ENCODE measurements at regions not wholly inside any gene's neighbourhood (a gene's known extent, or its start where the extent isn't known, plus 50 kb on each side); places are given as distances from the start of the nearest gene placed in this dataset.

GRCh38 chr7:41114691-41115090, 588.2 kb downstream of the INHBA start:
- H3K27me3 ChIP-seq (ENCODE audit: insufficient read depth, low read length): no peaks in the 10 kb centered on the region; the same call in 1 of the 2 replicates
- H3K9ac ChIP-seq (ENCODE audit: low read depth, low read length): no peak overlapping the region
- H3K4me1 ChIP-seq (ENCODE audit: insufficient read depth, low read length): peaks cover 7% of the 10 kb centered on the region; the same call in 1 of the 2 replicates
- H3K27ac ChIP-seq (ENCODE audit: low read length): no peak overlapping the region
- no peak overlapping the region for H3K4me3 ChIP-seq (ENCODE audit: low read length)
- H3K9me3 ChIP-seq (ENCODE audit: insufficient read depth, low read depth, low read length): no peaks in the 10 kb centered on the region
- no peaks in the 10 kb centered on the region for H3K36me3 ChIP-seq (ENCODE audit: insufficient read depth, low read depth, low read length)

DNA sequence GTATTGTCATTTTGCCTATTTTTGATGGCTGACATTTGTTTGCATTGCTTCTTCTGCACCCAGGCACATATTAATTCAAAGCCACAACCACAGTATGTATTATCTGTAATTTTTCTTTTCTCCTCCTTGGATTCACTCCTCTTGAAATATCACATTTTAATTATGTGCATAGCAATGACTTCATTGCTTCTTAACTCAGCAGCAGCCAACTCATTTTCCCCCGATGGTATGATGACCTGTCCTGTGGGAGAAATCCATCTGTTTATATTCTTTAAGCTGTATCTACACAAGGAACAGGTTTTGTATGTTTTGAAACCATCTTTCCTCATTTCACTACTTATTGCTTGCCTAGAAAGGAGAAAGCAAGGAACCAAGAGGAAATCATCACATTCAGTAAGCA, 588.8 kb downstream of the INHBA start:
- H3K4me3 ChIP-seq (ENCODE audit: low read length): no peak overlapping the region
- H3K36me3 ChIP-seq (ENCODE audit: insufficient read depth, low read depth, low read length): no peaks in the 10 kb centered on the region
- peaks cover 7% of the 10 kb centered on the region; the same call in 1 of the 2 replicates for H3K4me1 ChIP-seq (ENCODE audit: insufficient read depth, low read length)
- H3K9ac ChIP-seq (ENCODE audit: low read depth, low read length): no peak overlapping the region
- no peak overlapping the region for H3K27ac ChIP-seq (ENCODE audit: low read length)
- no peaks in the 10 kb centered on the region; the same call in 1 of the 2 replicates for H3K27me3 ChIP-seq (ENCODE audit: insufficient read depth, low read length)
- H3K9me3 ChIP-seq (ENCODE audit: insufficient read depth, low read depth, low read length): no peaks in the 10 kb centered on the region

DNA sequence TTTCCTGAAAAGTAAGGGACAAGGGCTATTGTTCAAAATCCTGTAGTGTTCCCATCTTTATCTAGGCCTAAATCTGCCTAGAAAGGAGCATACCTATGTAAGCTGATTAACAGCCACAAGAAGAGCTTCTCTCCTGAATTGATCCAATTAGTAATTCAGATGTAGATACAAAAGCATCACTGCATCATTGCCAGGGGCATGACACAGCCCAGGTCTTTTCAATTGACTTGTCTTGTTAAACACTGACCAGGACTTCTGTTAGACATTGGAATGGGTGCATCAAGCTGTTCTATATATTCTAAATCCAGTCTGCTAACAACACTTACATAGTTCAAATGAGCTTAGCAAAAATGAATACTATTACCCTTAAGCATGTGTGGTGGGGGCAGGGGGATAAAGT, 589.2 kb downstream of the INHBA start:
- Histone ChIP-seq H3K4me3 (ENCODE audit: low read length) (no peak overlapping the region), H3K27ac (ENCODE audit: low read length) (no peak overlapping the region), H3K27me3 (ENCODE audit: insufficient read depth, low read length) (no peaks in the 10 kb centered on the region; the same call in 1 of the 2 replicates), H3K9ac (ENCODE audit: low read depth, low read length) (no peak overlapping the region), H3K9me3 (ENCODE audit: insufficient read depth, low read depth, low read length) (no peaks in the 10 kb centered on the region), H3K4me1 (ENCODE audit: insufficient read depth, low read length) (peaks cover 7% of the 10 kb centered on the region; the same call in 1 of the 2 replicates), H3K36me3 (ENCODE audit: insufficient read depth, low read depth, low read length) (no peaks in the 10 kb centered on the region)

GRCh38 chr7:41110186-41110585, 592.7 kb downstream of the INHBA start:
- Histone ChIP-seq H3K4me1 (ENCODE audit: insufficient read depth, low read length) (peaks cover 7% of the 10 kb centered on the region; the same call in 1 of the 2 replicates), H3K36me3 (ENCODE audit: insufficient read depth, low read depth, low read length) (no peaks in the 10 kb centered on the region), H3K4me3 (ENCODE audit: low read length) (no peak overlapping the region), H3K9ac (ENCODE audit: low read depth, low read length) (no peak overlapping the region), H3K9me3 (ENCODE audit: insufficient read depth, low read depth, low read length) (no peaks in the 10 kb centered on the region), H3K27ac (ENCODE audit: low read length) (no peak overlapping the region), H3K27me3 (ENCODE audit: insufficient read depth, low read length) (no peaks in the 10 kb centered on the region)

DNA sequence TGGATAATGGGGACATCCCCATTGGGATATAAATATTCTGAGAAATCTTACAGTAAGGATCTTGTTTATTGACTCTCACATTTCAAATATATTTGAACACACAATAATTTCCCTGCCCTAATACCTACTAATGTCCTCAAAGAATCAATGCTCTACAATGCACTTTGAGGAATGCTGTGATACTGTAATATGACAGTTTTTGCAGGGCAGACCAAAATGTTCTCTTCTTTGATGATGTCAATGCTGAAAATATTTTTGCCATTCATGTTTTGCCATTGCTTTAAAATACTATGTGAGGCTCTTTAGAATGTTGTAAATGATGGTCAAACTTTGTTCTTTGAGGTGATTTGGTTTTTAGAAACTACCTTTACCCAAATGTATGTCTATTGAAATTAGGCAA, 594.1 kb downstream of the INHBA start:
- H3K27ac ChIP-seq (ENCODE audit: low read length): no peak overlapping the region
- H3K9me3 ChIP-seq (ENCODE audit: insufficient read depth, low read depth, low read length): no peaks in the 10 kb centered on the region
- H3K4me3 ChIP-seq (ENCODE audit: low read length): no peak overlapping the region
- H3K36me3 ChIP-seq (ENCODE audit: insufficient read depth, low read depth, low read length): no peaks in the 10 kb centered on the region
- no peaks in the 10 kb centered on the region for H3K27me3 ChIP-seq (ENCODE audit: insufficient read depth, low read length)
- no peak overlapping the region for H3K9ac ChIP-seq (ENCODE audit: low read depth, low read length)
- H3K4me1 ChIP-seq (ENCODE audit: insufficient read depth, low read length): peaks cover 7% of the 10 kb centered on the region; the same call in 1 of the 2 replicates

GRCh38 chr7:41107938-41108448, 594.9 kb downstream of the INHBA start:
- H3K4me3 ChIP-seq (ENCODE audit: low read length): no peak overlapping the region
- no peaks in the 10 kb centered on the region for H3K9me3 ChIP-seq (ENCODE audit: insufficient read depth, low read depth, low read length)
- H3K36me3 ChIP-seq (ENCODE audit: insufficient read depth, low read depth, low read length): no peaks in the 10 kb centered on the region
- no peak overlapping the region for H3K9ac ChIP-seq (ENCODE audit: low read depth, low read length)
- no peak overlapping the region for H3K27ac ChIP-seq (ENCODE audit: low read length)
- H3K27me3 ChIP-seq (ENCODE audit: insufficient read depth, low read length): no peaks in the 10 kb centered on the region
- H3K4me1 ChIP-seq (ENCODE audit: insufficient read depth, low read length): no peaks in the 10 kb centered on the region

DNA sequence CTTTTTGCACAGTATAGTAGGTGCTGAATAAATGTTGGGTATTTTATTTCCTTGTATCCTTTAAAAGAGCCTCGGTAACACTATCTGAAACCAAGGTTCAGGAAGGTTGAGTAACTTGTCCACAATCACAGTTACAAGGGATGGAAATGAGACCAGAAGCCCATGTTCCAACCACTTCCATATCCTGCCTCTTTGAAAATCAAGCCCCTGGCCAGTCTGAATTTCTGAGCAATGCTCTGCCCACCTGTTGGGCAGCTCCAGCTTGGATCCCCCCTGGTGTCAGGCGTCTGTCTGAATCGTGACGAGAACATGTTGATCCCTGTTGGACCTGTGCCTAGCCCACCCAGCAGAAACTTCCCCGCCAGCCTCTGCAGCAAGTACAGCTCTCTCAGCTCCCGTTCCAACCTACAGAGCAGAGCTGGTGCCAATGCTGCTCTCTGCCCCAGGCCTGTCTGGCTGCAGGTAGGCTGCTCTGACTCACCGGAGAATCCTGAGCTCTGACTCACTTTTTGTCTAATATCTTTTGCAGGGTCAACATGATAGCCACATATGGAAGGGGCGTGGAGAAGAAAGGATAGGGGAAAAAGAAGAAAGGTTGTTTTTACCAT, 595.5 kb downstream of the INHBA start:
- no peak overlapping the region for H3K4me3 ChIP-seq (ENCODE audit: low read length)
- H3K36me3 ChIP-seq (ENCODE audit: insufficient read depth, low read depth, low read length): no peaks in the 10 kb centered on the region
- no peak overlapping the region for H3K27ac ChIP-seq (ENCODE audit: low read length)
- no peaks in the 10 kb centered on the region for H3K27me3 ChIP-seq (ENCODE audit: insufficient read depth, low read length)
- no peaks in the 10 kb centered on the region for H3K4me1 ChIP-seq (ENCODE audit: insufficient read depth, low read length)
- H3K9ac ChIP-seq (ENCODE audit: low read depth, low read length): no peak overlapping the region
- no peaks in the 10 kb centered on the region for H3K9me3 ChIP-seq (ENCODE audit: insufficient read depth, low read depth, low read length)

- Histone ChIP-seq H3K9ac (ENCODE audit: low read depth, low read length) (no peak overlapping the region), H3K4me1 (ENCODE audit: insufficient read depth, low read length) (no peaks in the 10 kb centered on the region), H3K4me3 (ENCODE audit: low read length) (no peak overlapping the region), H3K27me3 (ENCODE audit: insufficient read depth, low read length) (no peaks in the 10 kb centered on the region), H3K9me3 (ENCODE audit: insufficient read depth, low read depth, low read length) (no peaks in the 10 kb centered on the region), H3K36me3 (ENCODE audit: insufficient read depth, low read depth, low read length) (no peaks in the 10 kb centered on the region), H3K27ac (ENCODE audit: low read length) (no peak overlapping the region)
These were observed 598.3 kb downstream of the INHBA start for GRCh38 chr7:41104631-41105030.

- H3K36me3 ChIP-seq (ENCODE audit: insufficient read depth, low read depth, low read length): no peaks in the 10 kb centered on the region
- no peak overlapping the region for H3K27ac ChIP-seq (ENCODE audit: low read length)
- H3K9me3 ChIP-seq (ENCODE audit: insufficient read depth, low read depth, low read length): no peaks in the 10 kb centered on the region
- no peak overlapping the region for H3K9ac ChIP-seq (ENCODE audit: low read depth, low read length)
- no peak overlapping the region for H3K4me3 ChIP-seq (ENCODE audit: low read length)
- no peaks in the 10 kb centered on the region for H3K4me1 ChIP-seq (ENCODE audit: insufficient read depth, low read length)
- H3K27me3 ChIP-seq (ENCODE audit: insufficient read depth, low read length): no peaks in the 10 kb centered on the region
These were observed 599.6 kb downstream of the INHBA start for GRCh38 chr7:41103331-41103730.

- Histone ChIP-seq H3K9ac (ENCODE audit: low read depth, low read length) (no peak overlapping the region), H3K27me3 (ENCODE audit: insufficient read depth, low read length) (no peaks in the 10 kb centered on the region), H3K4me3 (ENCODE audit: low read length) (no peak overlapping the region), H3K27ac (ENCODE audit: low read length) (no peak overlapping the region), H3K4me1 (ENCODE audit: insufficient read depth, low read length) (no peaks in the 10 kb centered on the region), H3K36me3 (ENCODE audit: insufficient read depth, low read depth, low read length) (no peaks in the 10 kb centered on the region), H3K9me3 (ENCODE audit: insufficient read depth, low read depth, low read length) (no peaks in the 10 kb centered on the region)
These were observed 604.0 kb downstream of the INHBA start for GRCh38 chr7:41098846-41099245.

DNA sequence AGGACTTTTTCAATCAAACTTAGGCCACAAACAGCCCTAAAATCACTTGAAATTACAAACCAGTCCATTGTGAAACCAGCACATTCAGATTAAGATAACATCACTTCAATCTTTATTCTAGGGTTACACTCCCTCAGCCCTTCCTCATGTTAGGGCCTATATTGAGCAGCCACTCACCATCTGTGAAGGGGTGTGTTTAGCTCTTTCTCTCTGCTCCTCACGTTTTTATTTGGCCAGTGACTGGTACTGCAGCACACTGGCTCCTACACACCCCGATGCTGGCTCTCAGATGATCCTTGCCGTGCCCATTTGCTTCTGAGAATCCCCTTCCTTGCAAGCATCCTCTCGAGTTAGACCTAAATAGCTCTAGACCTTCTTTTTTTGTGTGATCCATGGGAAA, 604.5 kb downstream of the INHBA start:
- no peaks in the 10 kb centered on the region for H3K9me3 ChIP-seq (ENCODE audit: insufficient read depth, low read depth, low read length)
- no peaks in the 10 kb centered on the region for H3K36me3 ChIP-seq (ENCODE audit: insufficient read depth, low read depth, low read length)
- no peak overlapping the region for H3K27ac ChIP-seq (ENCODE audit: low read length)
- H3K4me1 ChIP-seq (ENCODE audit: insufficient read depth, low read length): no peaks in the 10 kb centered on the region
- no peaks in the 10 kb centered on the region for H3K27me3 ChIP-seq (ENCODE audit: insufficient read depth, low read length)
- no peak overlapping the region for H3K9ac ChIP-seq (ENCODE audit: low read depth, low read length)
- H3K4me3 ChIP-seq (ENCODE audit: low read length): no peak overlapping the region

GRCh38 chr7:41097501-41097900, 605.4 kb downstream of the INHBA start:
- H3K4me1 ChIP-seq (ENCODE audit: insufficient read depth, low read length): no peaks in the 10 kb centered on the region
- no peaks in the 10 kb centered on the region for H3K27me3 ChIP-seq (ENCODE audit: insufficient read depth, low read length)
- H3K4me3 ChIP-seq (ENCODE audit: low read length): no peak overlapping the region
- no peaks in the 10 kb centered on the region for H3K36me3 ChIP-seq (ENCODE audit: insufficient read depth, low read depth, low read length)
- H3K9me3 ChIP-seq (ENCODE audit: insufficient read depth, low read depth, low read length): no peaks in the 10 kb centered on the region
- no peak overlapping the region for H3K9ac ChIP-seq (ENCODE audit: low read depth, low read length)
- H3K27ac ChIP-seq (ENCODE audit: low read length): no peak overlapping the region

Measured in iPS-20b (cell line).